UCSD-AML1 (cell line): ENCODE measurements at regions not wholly inside any gene's neighbourhood (a gene's known extent, or its start where the extent isn't known, plus 50 kb on each side); places are given as distances from the start of the nearest gene placed in this dataset.
A peak's percentile ranks its signal among the peaks of the same experiment; 100 is the strongest.
"Not testable (repeated sequence)": the region's sequence is repeated elsewhere in the genome, so short reads cannot be mapped to it uniquely, and the experiment has no call there.

Source experiments
- DNase-seq: peaks from one replicate; lab custom pipeline; 2025; ENCODE audit not compliant: unreplicated experiment; lab: John Stamatoyannopoulos, UW

DNA sequence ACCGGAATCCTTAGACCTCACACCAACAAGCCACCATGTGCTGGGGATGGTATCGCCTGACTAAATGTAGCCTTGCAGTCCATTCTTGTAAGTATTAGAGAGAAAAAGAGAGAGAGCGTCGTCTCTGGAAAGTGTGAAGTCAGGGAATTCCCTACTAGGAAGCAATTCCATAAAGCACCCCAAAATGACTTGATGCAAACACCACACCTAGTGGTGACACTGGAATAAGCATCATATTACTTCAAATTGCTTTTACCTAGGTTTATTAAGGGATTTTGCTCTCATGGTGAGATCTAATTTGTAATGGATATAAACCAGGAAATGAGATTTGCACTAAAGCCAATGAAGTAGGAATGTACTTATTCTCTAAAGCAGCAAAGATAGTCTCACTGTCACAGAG is 111.4 kb upstream of the METTL9 start:
- DNase-seq, result not testable (repeated sequence)

DNA sequence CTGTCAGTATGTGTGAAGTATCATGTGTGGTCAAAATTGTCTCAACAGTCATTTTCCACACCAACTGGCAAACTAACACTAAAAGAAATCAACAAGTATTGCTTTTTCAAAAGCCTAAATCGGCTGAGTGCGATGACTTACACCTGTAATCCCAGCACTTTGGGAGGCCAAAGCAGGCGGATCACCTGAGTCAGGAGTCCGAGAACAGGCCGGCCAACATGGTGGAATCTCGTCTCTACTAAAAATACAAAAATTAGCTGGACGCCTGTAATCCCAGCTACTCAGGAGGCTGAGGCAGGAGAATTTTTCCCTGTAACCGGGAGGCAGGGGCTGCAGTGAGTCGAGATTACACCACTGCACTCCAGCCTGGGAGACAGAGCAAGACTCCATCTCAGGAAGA is 100.3 kb upstream of the METTL9 start:
- not testable (repeated sequence) for DNase-seq

GRCh38 chr16:21501223-21501868 is 98.0 kb upstream of the METTL9 start:
- DNase-seq, result peak; percentile 68

- peak; percentile 97 for DNase-seq
These were observed 97.3 kb upstream of the METTL9 start for GRCh38 chr16:21501869-21502667.

- not testable (repeated sequence) for DNase-seq
These were observed 95.8 kb upstream of the METTL9 start for GRCh38 chr16:21503574-21503920.

GRCh38 chr16:21503941-21504832 is 95.2 kb upstream of the METTL9 start:
- DNase-seq, result not testable (repeated sequence)

DNA sequence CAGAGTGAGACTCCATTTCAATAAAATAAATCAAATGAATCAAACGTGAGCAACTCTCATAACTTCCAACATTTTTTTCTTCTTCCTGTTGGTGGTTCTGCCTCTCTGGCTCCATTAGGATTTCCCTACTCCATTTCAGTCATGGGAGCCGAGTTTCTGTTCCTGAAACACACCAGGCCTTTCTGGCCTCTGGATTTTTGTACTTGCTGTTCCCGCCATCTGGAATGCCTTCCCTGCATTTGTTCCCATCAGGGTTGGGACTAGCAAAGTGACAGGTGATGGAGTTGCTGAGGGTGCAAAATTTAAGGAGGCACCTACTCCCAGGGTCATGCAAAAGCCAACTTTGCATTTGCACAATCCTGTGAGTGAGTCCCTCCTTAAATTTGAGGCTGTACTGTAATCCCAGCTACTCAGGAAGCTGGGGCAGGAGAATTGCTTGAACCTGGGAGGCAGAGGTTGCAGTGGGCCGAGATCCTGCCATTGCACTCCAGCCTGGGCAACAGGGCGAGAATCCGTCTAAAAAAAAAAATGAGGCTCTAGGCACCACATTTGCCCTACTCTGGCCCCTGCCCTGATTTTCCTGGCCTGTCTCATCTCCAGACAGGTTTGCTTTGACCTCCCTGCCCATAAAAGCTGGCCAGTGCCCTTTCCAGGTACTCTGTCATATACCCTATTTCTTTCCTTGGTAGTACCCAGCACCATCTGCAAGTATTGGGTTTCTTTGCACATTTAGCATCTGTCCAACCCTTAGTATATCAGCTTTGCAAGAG is 93.4 kb upstream of the METTL9 start:
- DNase-seq, result not testable (repeated sequence)

DNA sequence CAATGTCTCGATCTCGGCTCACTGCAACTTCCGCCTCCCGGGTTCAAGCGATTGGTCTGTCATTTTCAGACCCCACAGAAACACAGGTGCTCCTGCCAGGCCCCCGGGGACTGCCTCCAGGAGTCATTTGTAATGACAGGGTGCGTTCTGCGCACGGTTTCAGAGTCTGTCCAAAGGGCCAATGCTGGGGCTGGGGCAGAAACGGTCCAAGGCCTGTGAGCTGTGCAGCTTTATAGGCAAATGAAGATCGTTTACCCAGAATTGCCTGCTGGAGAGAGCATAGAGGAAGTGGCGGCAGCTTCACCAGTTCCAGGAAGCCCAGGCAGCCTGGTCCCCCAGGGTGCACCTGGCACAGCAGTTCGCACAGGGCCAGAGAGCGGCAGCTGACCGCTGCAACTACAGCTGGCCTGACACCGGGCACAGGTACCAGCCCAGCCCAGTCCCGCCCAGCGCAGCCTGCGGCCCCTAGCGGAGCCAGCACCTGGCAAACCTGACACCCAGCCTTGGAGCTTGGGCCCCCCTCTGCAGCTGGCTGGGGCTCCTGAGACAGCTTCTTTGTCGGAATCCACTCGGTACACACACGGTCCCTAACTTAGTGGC is 92.4 kb upstream of the METTL9 start:
- peak; percentile 45 for DNase-seq

GRCh38 chr16:21507631-21508305 is 91.6 kb upstream of the METTL9 start:
- DNase-seq, result not testable (repeated sequence)

GRCh38 chr16:21508661-21509436 is 90.5 kb upstream of the METTL9 start:
- DNase-seq, result not testable (repeated sequence)

- DNase-seq, result not testable (repeated sequence)
These were observed 89.8 kb upstream of the METTL9 start for GRCh38 chr16:21509437-21510086.

- DNase-seq, result not testable (repeated sequence)
These were observed 88.5 kb upstream of the METTL9 start for GRCh38 chr16:21510869-21511255.

- not testable (repeated sequence) for DNase-seq
These were observed 87.8 kb upstream of the METTL9 start for GRCh38 chr16:21511315-21512210.

DNA sequence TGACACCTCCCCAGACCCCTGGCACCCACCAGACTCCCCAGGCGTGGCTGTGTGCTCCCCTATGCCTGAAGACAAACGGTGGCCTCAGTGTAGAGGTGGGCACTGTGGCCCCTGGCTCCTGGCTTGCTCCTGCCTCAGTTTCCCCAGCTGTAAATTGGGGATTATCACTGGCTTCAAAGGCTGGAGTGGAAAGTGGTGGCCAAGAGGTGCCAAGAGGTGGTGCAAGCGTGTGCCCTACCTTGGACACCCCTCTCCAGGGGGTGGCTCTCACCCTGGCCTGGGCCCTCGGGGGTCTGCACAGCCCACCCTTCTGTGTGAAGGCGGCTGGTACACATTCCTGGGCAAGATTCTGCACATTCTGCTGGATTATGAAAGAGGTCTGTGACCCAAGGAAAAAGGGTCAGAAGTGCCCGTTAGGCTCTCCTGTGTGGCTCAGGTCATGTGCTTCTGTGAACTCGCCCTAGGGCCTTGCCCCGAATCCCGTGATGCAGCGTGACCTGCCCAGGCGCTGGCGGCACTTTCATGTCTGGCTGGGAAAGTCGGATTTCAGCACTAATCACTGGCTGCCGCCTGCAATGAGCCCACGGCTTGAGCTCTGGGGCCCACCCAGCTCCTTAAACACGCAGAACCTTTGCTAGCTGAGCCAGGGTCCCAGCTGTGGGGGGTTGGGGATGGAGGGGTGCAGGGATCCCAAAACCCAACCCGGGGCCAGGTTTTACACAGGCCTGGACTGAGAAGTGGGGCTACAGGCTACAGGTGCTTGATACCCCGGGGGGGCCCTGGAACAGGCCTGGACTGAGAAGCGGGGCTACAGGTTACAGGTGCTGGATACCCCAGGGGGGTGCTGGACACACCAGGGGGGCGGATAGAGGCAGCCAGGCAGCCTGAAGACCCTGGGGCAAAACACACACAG is 86.8 kb upstream of the METTL9 start:
- DNase-seq, result not testable (repeated sequence)

GRCh38 chr16:21513337-21513741 is 86.0 kb upstream of the METTL9 start:
- not testable (repeated sequence) for DNase-seq

GRCh38 chr16:21513812-21514473 is 85.4 kb upstream of the METTL9 start:
- DNase-seq, result not testable (repeated sequence)
